ENCODE measurements at regions not wholly inside any gene's neighbourhood (a gene's known extent, or its start where the extent isn't known, plus 50 kb on each side); places are given as distances from the start of the nearest gene placed in this dataset.

DNA sequence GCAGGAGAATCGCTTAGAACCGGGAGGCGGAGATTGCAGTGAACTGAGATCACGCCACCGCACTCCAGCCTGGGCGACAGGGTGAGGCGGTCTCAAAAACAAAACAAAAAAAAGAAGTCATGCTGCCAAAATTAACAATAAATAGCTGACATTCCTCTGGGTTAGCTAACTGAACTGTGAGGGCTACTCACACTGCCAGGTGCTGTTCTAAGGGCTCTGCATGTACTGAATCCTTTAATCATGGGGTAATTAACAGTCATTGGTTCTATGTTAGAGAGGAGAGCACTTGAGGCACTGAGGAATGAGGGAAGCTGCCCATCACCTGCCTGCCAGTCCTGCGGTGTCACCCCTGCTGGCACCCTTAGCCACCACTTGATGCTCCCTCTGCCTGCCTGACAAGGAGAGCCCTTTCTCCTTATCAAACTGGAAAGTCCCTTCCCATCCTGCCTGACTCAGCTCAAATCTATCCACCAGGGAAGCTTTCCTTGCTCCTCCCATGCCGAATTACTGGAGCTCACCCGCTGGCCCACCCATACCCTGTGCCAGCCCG, 73.0 kb upstream of the RIOK3 start:
- no peak for DNase-seq (ENCODE audit: low spot score)
- in situ Hi-C loops (cut with HindIII; ENCODE audit: low sequenced_read_pairs), result no loop called here

DNA sequence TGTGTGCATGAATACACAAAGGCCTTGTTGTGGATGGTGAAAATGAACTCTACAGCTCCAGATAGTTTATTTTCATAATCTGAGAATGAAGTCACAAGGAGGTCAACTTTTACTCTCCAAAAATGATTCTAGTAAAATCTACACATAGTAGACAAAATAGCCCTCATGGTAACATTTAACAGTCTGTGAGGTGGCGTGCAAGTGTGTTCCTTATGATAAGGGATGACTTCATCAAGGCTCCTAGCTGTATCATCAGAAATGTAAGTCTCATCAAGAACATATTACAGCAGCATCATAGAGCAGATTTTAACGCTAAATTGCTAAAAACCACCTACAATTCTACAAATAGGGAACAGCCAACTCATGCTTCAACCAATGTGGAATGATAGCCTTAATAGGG, 72.3 kb upstream of the RIOK3 start:
- in situ Hi-C loops (cut with HindIII; ENCODE audit: low sequenced_read_pairs), result no loop called here
- no peak for DNase-seq (ENCODE audit: low spot score)

DNA sequence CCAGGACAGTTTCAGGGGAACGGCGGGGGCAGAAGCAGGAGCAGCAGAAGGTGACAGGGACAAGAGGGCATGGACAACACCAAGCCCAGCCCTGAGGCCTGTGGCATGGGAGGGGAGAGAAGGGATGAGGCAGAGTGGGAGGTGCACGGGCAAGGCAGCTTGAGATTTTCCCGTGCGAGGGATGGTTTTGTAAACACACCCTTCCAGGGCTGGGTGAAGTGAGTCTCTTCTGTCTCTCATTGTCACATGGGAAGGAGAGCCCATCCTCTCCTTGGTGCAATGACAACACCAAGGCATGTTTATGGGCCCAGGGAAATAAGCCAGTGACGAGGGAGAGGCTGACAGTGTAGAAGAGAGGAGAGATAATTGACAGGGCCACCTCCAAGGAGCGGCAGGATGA, 69.6 kb upstream of the RIOK3 start:
- in situ Hi-C loops (cut with HindIII; ENCODE audit: low sequenced_read_pairs), result no loop called here
- no peak for DNase-seq (ENCODE audit: low spot score)

GRCh38 chr18:23384778-23385736, 68.0 kb upstream of the RIOK3 start:
- DNase-seq (ENCODE audit: low spot score), result no peak

GRCh38 chr18:23386317-23386716, 66.8 kb upstream of the RIOK3 start:
- DNase-seq (ENCODE audit: low spot score), result no peak
- in situ Hi-C loops (cut with HindIII; ENCODE audit: low sequenced_read_pairs), result no loop called here

More at GRCh38 chr18:23384778-23385736, 68.0 kb upstream of the RIOK3 start:
- in situ Hi-C loops (cut with HindIII; ENCODE audit: low sequenced_read_pairs), result no loop called here

- in situ Hi-C loops (cut with HindIII; ENCODE audit: low sequenced_read_pairs), result no loop called here
- no peak for DNase-seq (ENCODE audit: low spot score)
These were observed 65.8 kb upstream of the RIOK3 start for GRCh38 chr18:23387265-23387664.

DNA sequence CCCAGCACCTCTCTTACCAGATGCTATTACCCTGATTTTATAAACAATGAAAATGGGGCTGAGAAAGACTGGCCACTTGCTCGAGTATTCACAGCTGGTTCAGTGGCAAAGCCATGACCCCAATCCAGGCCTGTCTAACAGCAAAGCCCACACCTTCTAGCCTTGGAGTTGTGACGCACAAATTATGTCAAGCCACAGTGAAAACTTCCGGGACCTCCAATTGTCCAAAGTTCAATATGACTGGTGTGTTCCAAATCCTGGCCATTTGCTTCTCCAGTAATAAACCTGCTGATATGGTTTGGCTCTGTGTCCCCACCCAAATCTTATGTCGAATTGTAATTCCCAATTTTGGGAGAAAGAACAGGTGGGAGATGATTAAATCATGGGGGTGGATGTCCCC, 64.7 kb upstream of the RIOK3 start:
- in situ Hi-C loops (cut with HindIII; ENCODE audit: low sequenced_read_pairs), result no loop called here
- DNase-seq (ENCODE audit: low spot score), result no peak

DNA sequence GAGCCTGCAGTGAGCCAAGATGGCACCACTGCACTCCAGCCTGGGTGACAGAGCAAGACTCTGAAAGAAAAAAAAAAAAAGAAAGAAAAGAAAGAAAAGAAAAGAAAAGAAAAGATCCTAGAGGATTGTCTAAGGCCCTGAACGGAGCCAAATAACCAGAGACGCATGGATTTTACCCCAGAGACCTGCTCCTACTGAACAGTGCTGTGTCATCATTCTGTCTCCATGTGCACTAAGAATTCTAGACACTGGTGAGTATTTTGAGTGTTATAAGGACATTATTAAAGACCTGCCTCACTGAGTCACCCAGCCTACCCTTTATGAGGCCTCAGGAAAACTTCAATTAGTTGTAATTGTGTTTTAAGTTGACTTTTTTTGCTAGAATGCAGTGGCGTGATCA, 61.9 kb upstream of the RIOK3 start:
- in situ Hi-C loops (cut with HindIII; ENCODE audit: low sequenced_read_pairs), result no loop called here

GRCh38 chr18:23397907-23398306, 55.2 kb upstream of the RIOK3 start:
- no peak for DNase-seq (ENCODE audit: low spot score)
- in situ Hi-C loops (cut with HindIII; ENCODE audit: low sequenced_read_pairs), result no loop called here

More for the DNA sequence above, 61.9 kb upstream of the RIOK3 start:
- DNase-seq (ENCODE audit: low spot score), result no peak

- in situ Hi-C loops (cut with HindIII; ENCODE audit: low sequenced_read_pairs), result no loop called here
These were observed 54.7 kb upstream of the RIOK3 start for GRCh38 chr18:23398401-23398800.

DNA sequence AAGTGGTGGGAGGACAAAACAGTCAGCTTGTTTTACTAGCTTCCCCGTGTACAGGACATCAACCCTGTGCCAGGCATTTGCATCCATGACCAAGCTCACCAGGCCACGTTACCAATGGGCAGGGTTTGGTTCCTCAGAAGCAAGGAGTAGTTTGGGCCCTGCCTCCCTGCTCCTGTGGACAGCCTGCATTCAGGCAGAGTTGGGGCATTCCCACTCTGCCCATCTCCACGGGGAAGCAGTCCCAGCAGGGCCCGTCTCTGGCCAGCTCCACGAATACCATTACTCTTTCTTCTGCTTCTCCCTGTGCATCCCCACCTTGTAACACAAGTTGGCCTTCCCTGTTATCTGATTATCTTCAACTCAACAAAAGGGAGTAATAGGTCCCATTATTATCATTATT, 54.0 kb upstream of the RIOK3 start:
- DNase-seq (ENCODE audit: low spot score), result no peak
- in situ Hi-C loops (cut with HindIII; ENCODE audit: low sequenced_read_pairs), result no loop called here

More at GRCh38 chr18:23398401-23398800, 54.7 kb upstream of the RIOK3 start:
- no peak for DNase-seq (ENCODE audit: low spot score)

GRCh38 chr18:23400918-23401317, 52.2 kb upstream of the RIOK3 start:
- DNase-seq (ENCODE audit: low spot score), result no peak
- in situ Hi-C loops (cut with HindIII; ENCODE audit: low sequenced_read_pairs), result no loop called here

GRCh38 chr18:23401400-23402347, 51.4 kb upstream of the RIOK3 start:
- peak; percentile 68 for DNase-seq (ENCODE audit: low spot score)
- in situ Hi-C loops (cut with HindIII; ENCODE audit: low sequenced_read_pairs), result no loop called here

All from G401 (cell line).